ENCODE measurements at regions not wholly inside any gene's neighbourhood (a gene's known extent, or its start where the extent isn't known, plus 50 kb on each side); places are given as distances from the start of the nearest gene placed in this dataset.

GRCh38 chr5:33338336-33339110 is 102.2 kb upstream of the TARS1 start:
- DNase-seq: no peak

- no peak for DNase-seq
Measured at GRCh38 chr5:33339413-33339812, 101.4 kb upstream of the TARS1 start.

- no peak for DNase-seq
Measured at GRCh38 chr5:33340195-33340594, 100.6 kb upstream of the TARS1 start.

GRCh38 chr5:33341351-33341750 is 99.4 kb upstream of the TARS1 start:
- DNase-seq: no peak

GRCh38 chr5:33343676-33344327 is 97.0 kb upstream of the TARS1 start:
- DNase-seq: no peak

- DNase-seq: no peak
Measured at GRCh38 chr5:33346534-33346933, 94.2 kb upstream of the TARS1 start.

GRCh38 chr5:33361781-33362180 is 79.0 kb upstream of the TARS1 start:
- no peak for DNase-seq

GRCh38 chr5:33362915-33363314 is 77.8 kb upstream of the TARS1 start:
- no peak for DNase-seq

- DNase-seq: no peak
Measured at GRCh38 chr5:33363537-33363936, 77.2 kb upstream of the TARS1 start.

GRCh38 chr5:33364406-33364805 is 76.4 kb upstream of the TARS1 start:
- no peak for DNase-seq

- DNase-seq: no peak
Measured at GRCh38 chr5:33367416-33367815, 73.3 kb upstream of the TARS1 start.

- DNase-seq: no peak
Measured at GRCh38 chr5:33369485-33370465, 71.0 kb upstream of the TARS1 start.

- DNase-seq: no peak
Measured at GRCh38 chr5:33370466-33370859, 70.3 kb upstream of the TARS1 start.

GRCh38 chr5:33371660-33372059 is 69.1 kb upstream of the TARS1 start:
- DNase-seq: no peak

GRCh38 chr5:33372721-33373472 is 67.9 kb upstream of the TARS1 start:
- DNase-seq: no peak

GRCh38 chr5:33375900-33376299 is 64.9 kb upstream of the TARS1 start:
- no peak for DNase-seq

GRCh38 chr5:33379757-33380156 is 61.0 kb upstream of the TARS1 start:
- DNase-seq: no peak

- DNase-seq: no peak
Measured at GRCh38 chr5:33381243-33381642, 59.5 kb upstream of the TARS1 start.
